ENCODE measurements at regions not wholly inside any gene's neighbourhood (a gene's known extent, or its start where the extent isn't known, plus 50 kb on each side); places are given as distances from the start of the nearest gene placed in this dataset.

DNA sequence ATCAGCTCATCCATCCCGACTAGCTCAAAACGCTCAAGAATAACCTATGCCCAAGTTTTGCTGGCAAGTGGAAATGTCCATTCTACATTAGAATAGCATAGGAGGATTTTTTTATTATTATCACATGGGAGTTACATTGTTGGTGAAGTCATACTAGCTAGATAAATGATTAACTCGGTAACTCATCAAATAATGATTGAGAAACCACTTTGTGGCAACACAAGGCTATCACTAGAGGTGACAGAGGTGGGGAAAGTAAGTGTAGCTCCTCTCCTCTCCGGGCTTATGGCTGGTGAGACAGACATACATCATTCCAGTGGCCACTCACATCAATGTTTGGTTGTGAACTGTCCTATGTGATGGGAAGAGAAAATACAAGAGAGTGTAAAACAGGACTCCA, 161.6 kb downstream of the ZIC5 start:
- H3K4ac ChIP-seq (ENCODE audit: low read depth, low read length): no peak overlapping the region
- Mint-ChIP-seq H3K27me3 (ENCODE audit: low read depth) (no peaks in the 10 kb centered on the region), H3K9me3 (no peaks in the 10 kb centered on the region), H3K36me3 (ENCODE audit: insufficient read depth in 1 of 3, low read depth in 3 of 3) (no peaks in the 10 kb centered on the region), H3K4me3 (no peak overlapping the region), H3K27ac (no peak overlapping the region), H3K4me1 (peaks cover 28 to 30% of the 10 kb centered on the region in 2 experiments)
- H2BK120ac ChIP-seq (ENCODE audit: low read depth, low read length, poor library complexity, severe bottlenecking): no peak overlapping the region
- H4K91ac ChIP-seq (ENCODE audit: insufficient read length, low read depth, low read length): no peak overlapping the region
- no peaks in the 10 kb centered on the region for H3K79me1 ChIP-seq (ENCODE audit: insufficient read depth, low read depth, low read length, poor library complexity, severe bottlenecking)
- H3K23me2 ChIP-seq (ENCODE audit: insufficient read length, low read depth, low read length, poor library complexity, severe bottlenecking): no peaks in the 10 kb centered on the region
- no peak overlapping the region for H4K5ac ChIP-seq (ENCODE audit: insufficient read length, low read depth, low read length)
- H3K9ac ChIP-seq (ENCODE audit: extremely low read depth, insufficient read length, low read length): no peak overlapping the region
- no peak for DNase-seq
- no peaks in the 10 kb centered on the region for H3K79me2 ChIP-seq (ENCODE audit: insufficient read depth, low read length)
- H3T11ph ChIP-seq (ENCODE audit: low read length): no peak overlapping the region
- H4K20me1 ChIP-seq (ENCODE audit: control insufficient read depth, insufficient read depth, insufficient read length): no peaks in the 10 kb centered on the region
- no peak overlapping the region for H3K14ac ChIP-seq (ENCODE audit: insufficient read depth, low read length)
- no peak overlapping the region for H3K4me2 ChIP-seq (ENCODE audit: insufficient read depth, insufficient read length, low read length)
- no peak overlapping the region for H2BK15ac ChIP-seq (ENCODE audit: low read depth, low read length)
- no peaks in the 10 kb centered on the region for H3K9me3 ChIP-seq (ENCODE audit: control insufficient read depth, low read depth, low read length)
- no peak overlapping the region for H3K56ac ChIP-seq (ENCODE audit: insufficient read length, low read depth, low read length)
- WGBS (ENCODE audit: extremely low coverage, insufficient read length, low lambda C conversion rate): no CpG with 5 or more reads among the region's 4 CpGs
- H3K23ac ChIP-seq (ENCODE audit: insufficient read length, low read depth, low read length): no peak overlapping the region
- no peaks in the 10 kb centered on the region for H3K27me3 ChIP-seq (ENCODE audit: insufficient read depth, low read length)
- no peak overlapping the region for H2BK5ac ChIP-seq (ENCODE audit: insufficient read length, low read length)
- no peak overlapping the region for H2AFZ ChIP-seq (ENCODE audit: low read length)
- no peak overlapping the region for H2BK12ac ChIP-seq (ENCODE audit: insufficient read length, low read depth, low read length)
- H3K4me1 ChIP-seq (ENCODE audit: insufficient read depth, low read length): no peaks in the 10 kb centered on the region; the same call in 1 of the 2 replicates
- no peak overlapping the region for H3K18ac ChIP-seq (ENCODE audit: insufficient read length, low read depth, low read length)
- no peak overlapping the region for H3K27ac ChIP-seq (ENCODE audit: insufficient read length, low read depth, low read length)
- no peak overlapping the region for H4K8ac ChIP-seq (replicated peaks; ENCODE audit: insufficient read length, low read depth, low read length)
- TF ChIP-seq, protein P1, sequence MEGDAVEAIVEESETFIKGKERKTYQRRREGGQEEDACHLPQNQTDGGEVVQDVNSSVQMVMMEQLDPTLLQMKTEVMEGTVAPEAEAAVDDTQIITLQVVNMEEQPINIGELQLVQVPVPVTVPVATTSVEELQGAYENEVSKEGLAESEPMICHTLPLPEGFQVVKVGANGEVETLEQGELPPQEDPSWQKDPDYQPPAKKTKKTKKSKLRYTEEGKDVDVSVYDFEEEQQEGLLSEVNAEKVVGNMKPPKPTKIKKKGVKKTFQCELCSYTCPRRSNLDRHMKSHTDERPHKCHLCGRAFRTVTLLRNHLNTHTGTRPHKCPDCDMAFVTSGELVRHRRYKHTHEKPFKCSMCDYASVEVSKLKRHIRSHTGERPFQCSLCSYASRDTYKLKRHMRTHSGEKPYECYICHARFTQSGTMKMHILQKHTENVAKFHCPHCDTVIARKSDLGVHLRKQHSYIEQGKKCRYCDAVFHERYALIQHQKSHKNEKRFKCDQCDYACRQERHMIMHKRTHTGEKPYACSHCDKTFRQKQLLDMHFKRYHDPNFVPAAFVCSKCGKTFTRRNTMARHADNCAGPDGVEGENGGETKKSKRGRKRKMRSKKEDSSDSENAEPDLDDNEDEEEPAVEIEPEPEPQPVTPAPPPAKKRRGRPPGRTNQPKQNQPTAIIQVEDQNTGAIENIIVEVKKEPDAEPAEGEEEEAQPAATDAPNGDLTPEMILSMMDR (conservative IDR thresholded peaks at IDR 0.05): no peak
- no peak overlapping the region for H2BK20ac ChIP-seq (ENCODE audit: low read depth, low read length, poor library complexity, severe bottlenecking)
- H2AK5ac ChIP-seq (ENCODE audit: insufficient read length, low read length): no peak overlapping the region

Data from H9 (cell line).